GM21390 (cell line): ENCODE measurements at regions not wholly inside any gene's neighbourhood (a gene's known extent, or its start where the extent isn't known, plus 50 kb on each side); places are given as distances from the start of the nearest gene placed in this dataset.
"Not testable (repeated sequence)": the region's sequence is repeated elsewhere in the genome, so short reads cannot be mapped to it uniquely, and the experiment has no call there.

ENCODE experiments used
- ATAC-seq: cut with Tn5 transposase; IDR thresholded peaks from one replicate; pipeline ENCODE4 v1.9.1; 2021; ENCODE audit not compliant: unreplicated experiment

DNA sequence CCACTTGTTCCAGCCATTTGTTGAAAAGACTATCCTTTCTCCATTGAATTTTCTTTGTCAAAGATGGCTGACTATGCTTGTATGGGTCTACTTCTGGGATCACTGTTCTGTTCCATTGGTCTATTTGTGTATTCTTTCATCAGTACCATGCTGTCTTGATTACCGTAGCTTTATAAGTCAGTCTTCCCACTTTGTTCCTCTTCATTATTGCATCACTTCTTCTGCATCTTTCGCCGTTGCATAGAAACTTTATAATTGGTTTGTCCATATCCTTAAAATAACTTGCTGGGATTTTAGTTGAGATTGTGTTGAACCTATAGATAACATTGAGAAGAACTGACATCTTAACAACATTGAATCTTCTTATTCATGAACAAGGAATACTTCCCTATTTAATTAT lies 598.8 kb downstream of the TBC1D22A start:
- ATAC-seq: no peak

GRCh38 chr22:47357493-47357892 lies 595.0 kb downstream of the TBC1D22A start:
- no peak for ATAC-seq

DNA sequence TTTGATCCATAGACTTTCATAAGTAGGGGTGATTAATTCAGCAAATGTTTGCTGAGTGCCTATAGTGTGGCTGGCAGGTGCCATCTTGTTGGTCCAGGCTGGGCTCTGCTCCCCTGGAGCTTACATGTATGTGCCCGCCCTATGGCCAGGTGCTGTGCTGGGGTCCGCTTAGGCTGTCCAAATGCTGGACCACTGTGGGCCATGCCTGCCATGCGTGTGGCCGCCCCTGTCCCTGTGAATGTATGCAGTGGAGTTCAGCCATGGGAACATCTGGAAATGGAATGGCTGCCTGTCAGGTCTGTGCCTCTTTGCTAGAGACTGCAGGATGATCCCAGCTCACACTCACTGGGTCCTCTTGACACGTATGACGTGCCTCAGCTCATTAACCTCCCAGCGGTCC lies 594.6 kb downstream of the TBC1D22A start:
- no peak for ATAC-seq

GRCh38 chr22:47356511-47357011 lies 594.1 kb downstream of the TBC1D22A start:
- no peak for ATAC-seq

GRCh38 chr22:47355776-47356510 lies 593.5 kb downstream of the TBC1D22A start:
- ATAC-seq: no peak

- no peak for ATAC-seq
Observed at GRCh38 chr22:47355388-47355725, 592.9 kb downstream of the TBC1D22A start.

DNA sequence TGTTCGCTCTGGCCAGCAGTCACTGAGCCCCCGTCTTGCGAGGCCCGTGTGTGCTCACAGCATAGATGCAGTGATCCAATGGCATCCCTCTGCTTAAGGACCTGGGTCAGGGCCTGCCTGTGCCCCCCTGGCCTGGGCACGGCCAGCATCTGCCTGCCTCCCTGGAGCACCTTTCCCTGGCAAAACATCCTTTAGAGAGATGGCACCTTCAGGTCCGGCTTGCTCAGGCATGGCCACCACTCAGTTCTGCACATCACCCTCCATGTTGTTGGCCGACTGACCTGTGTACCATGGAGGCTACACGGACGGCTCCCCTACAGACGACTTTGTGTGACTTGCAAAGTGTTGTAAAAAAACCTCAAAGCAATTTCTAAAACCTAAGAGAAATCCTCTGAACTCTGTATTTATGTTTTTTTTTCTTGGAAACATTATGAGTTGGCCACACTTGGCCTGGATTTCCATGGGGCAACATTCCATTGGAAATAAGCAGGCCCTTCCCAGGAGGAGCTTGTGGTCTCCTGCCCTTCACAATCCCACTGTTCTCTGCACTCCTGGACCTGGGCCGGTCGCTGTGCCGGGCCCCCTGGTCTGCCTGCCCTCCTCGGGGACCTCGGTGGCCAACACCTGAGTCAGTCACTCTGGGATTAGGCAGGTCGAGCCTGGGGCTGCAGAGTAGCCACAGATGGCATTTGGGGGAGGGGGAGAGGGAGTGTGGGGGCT lies 592.4 kb downstream of the TBC1D22A start:
- no peak for ATAC-seq

GRCh38 chr22:47352920-47353700 lies 590.7 kb downstream of the TBC1D22A start:
- ATAC-seq: no peak

- no peak for ATAC-seq
Observed at GRCh38 chr22:47351836-47352579, 589.6 kb downstream of the TBC1D22A start.

GRCh38 chr22:47346287-47346686 lies 583.8 kb downstream of the TBC1D22A start:
- not testable (repeated sequence) for ATAC-seq

DNA sequence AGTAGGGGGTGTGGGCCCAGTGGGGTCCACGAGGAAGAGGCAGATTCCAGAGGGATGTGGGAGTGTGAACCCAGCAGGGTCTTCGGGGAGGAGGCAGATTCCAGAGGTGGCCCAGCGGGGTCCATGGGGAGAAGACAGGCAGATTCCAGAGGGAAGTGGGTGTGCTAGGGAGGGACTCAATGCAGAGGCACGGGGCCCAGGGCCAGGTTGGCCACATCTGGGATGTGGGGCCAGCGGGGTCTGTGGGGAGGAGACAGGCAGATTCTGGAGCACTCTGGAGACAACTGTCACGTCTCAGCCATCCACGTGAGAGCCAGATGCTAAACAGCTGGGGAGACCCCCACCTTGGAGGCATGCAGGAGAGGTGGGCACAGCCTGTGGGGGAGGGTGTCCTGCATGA lies 582.6 kb downstream of the TBC1D22A start:
- no peak for ATAC-seq

- no peak for ATAC-seq
Observed at GRCh38 chr22:47344414-47344813, 582.0 kb downstream of the TBC1D22A start.

GRCh38 chr22:47343611-47344010 lies 581.2 kb downstream of the TBC1D22A start:
- ATAC-seq: no peak

- no peak for ATAC-seq
Observed at GRCh38 chr22:47342446-47342845, 580.0 kb downstream of the TBC1D22A start.

GRCh38 chr22:47341464-47341863 lies 579.0 kb downstream of the TBC1D22A start:
- no peak for ATAC-seq

- no peak for ATAC-seq
Observed at GRCh38 chr22:47340851-47341436, 578.5 kb downstream of the TBC1D22A start.

- ATAC-seq: no peak
Observed at GRCh38 chr22:47337161-47337621, 574.7 kb downstream of the TBC1D22A start.

DNA sequence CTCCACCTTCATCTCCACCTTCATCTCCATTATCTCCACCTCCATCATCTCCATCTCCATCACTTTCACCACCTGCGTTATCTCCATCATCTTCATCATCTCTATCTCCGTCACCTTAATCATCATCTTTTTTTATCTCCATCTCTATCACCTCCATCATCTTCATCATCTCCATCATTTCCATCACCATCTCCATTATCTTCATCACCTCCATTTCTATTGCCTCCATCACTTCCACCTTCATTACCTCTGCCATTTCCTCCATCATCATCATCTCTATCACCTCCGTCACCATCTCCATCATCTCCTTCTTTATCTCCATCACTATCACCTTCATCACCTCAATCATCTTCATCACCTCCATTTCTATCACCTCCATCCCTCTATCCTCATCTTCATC lies 573.5 kb downstream of the TBC1D22A start:
- ATAC-seq: no peak

DNA sequence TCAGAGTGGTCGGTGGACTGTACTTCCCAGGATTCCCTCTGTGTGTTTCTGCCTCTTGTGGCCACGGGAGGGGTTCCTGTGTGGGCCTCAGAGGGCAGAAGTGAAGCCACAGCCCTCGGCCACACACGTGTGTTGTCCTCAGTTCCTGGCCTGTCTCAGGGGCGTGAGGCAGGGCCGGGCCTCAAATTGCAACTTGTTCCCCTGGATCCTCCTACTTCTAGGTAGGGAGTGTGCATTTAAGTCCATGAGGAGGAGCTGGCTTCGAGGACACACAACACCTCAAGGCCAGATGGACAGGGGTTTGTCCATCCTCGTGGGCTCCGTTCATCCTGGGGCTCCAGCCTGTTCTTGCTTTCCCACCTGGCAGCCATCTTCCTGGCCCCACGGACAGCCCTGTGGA lies 573.0 kb downstream of the TBC1D22A start:
- ATAC-seq: no peak

DNA sequence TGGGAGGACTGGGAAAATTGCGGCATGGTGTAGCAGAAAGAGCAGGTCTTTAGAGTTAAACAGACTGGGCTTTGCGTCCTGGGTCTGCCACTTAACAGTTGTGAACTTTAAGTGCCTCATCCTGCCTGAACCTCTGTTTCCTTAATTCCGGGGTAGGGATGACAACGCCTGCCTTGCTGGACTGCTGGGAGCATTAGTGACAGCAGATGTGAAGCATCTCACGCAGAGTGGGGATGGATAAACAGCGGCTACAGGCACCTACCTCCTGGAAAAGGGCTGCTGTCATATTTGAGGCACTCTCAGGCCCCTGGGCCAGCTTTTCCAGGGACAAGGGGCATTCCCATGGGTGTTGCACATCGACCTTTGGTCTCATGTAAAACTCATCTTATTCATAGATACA lies 572.2 kb downstream of the TBC1D22A start:
- ATAC-seq: no peak

DNA sequence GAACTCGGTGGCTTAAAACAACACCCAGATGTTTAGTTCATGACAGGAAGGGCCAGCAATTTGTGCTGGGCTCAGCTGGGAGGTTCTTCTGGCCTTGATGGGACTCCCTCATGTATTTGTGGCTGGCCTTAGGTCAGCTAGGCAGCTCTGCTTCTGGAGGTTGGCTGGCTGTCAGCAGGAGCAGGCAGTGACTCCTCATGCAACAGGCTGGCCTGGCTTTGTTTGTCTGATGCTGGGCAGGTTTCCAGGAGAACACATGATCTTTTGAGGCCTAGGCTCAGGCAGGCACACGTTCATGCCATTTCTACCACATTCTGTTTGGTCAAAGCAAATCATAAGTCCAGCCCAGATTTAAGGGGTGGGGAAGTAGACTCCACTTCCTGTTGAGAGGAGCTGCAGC lies 571.2 kb downstream of the TBC1D22A start:
- no peak for ATAC-seq
